H1 (cell line): ENCODE measurements at regions not wholly inside any gene's neighbourhood (a gene's known extent, or its start where the extent isn't known, plus 50 kb on each side); places are given as distances from the start of the nearest gene placed in this dataset.

Source experiments
- ATF3 ChIP-seq: IDR thresholded peaks from 2 replicates; pipeline ENCODE4 v1.6.1; 2011; ENCODE audit warnings: low read depth, mild to moderate bottlenecking, low read length; ENCODE audit not compliant: insufficient read depth
- CEBPB ChIP-seq: IDR thresholded peaks from 2 replicates; pipeline ENCODE4 v1.6.1; 2012; ENCODE audit warnings: low read depth, low read length
- CTCF ChIP-seq, 3 experiments: IDR thresholded peaks; 1 replicate in 2 of 3; 2 replicates in 1 of 3; pipeline versions ENCODE4 v1.5.1 to v1.6.1; 2011; ENCODE audit warnings: low read length in 3 of 3, mild to moderate bottlenecking in 3 of 3, inconsistent platforms in 2 of 3, low read depth in 1 of 3, moderate library complexity in 1 of 3; ENCODE audit not compliant: insufficient read depth in 1 of 3; ENCODE audit errors: control extremely low read depth in 1 of 3
- EP300 ChIP-seq, 2 experiments: IDR thresholded peaks; 1 replicate in 1 of 2; 2 replicates in 1 of 2; pipeline ENCODE4 v1.6.1; 2011 to 2012; ENCODE audit warnings: low read depth in 2 of 2, low read length in 2 of 2, mild to moderate bottlenecking in 2 of 2, borderline replicate concordance in 1 of 2, inconsistent platforms in 1 of 2, moderate library complexity in 1 of 2
- NANOG ChIP-seq: IDR thresholded peaks from 2 replicates; pipeline ENCODE4 v1.6.1; 2011; ENCODE audit warnings: low read length, low read depth, mild to moderate bottlenecking, inconsistent platforms; ENCODE audit not compliant: insufficient read depth, poor library complexity, severe bottlenecking
- POLR2A ChIP-seq, 2 experiments: IDR thresholded peaks; 1 replicate in 1 of 2; 2 replicates in 1 of 2; pipeline ENCODE4 v1.6.1; 2011; ENCODE audit warnings: low read depth in 2 of 2, low read length in 2 of 2, mild to moderate bottlenecking in 2 of 2; ENCODE audit errors: control extremely low read depth in 1 of 2
- POLR2AphosphoS5 ChIP-seq: IDR thresholded peaks from 2 replicates; pipeline ENCODE4 v1.6.1; 2011; ENCODE audit warnings: low read depth, low read length
- SRF ChIP-seq: IDR thresholded peaks from 2 replicates; pipeline ENCODE4 v1.6.1; 2011; ENCODE audit warnings: mild to moderate bottlenecking, low read depth, low read length, moderate library complexity
- TCF12 ChIP-seq: IDR thresholded peaks from 2 replicates; pipeline ENCODE4 v1.6.1; 2011; ENCODE audit warnings: low read depth, mild to moderate bottlenecking, low read length
- ZNF274 ChIP-seq: IDR thresholded peaks from 2 replicates; pipeline ENCODE4 v1.7.0; 2012; ENCODE audit warnings: low read length, borderline replicate concordance; ENCODE audit errors: extremely low read depth

- TF ChIP-seq POLR2AphosphoS5 = no peak
- no peak for TF ChIP-seq SRF
- TF ChIP-seq ATF3 = no peak
- TF ChIP-seq CTCF (IDR thresholded peaks at IDR 0.05; ENCODE audit: control extremely low read depth in 1 of 3, insufficient read depth in 1 of 3, low read depth in 1 of 3, low read length in 3 of 3) = no peak
- TF ChIP-seq NANOG = no peak
- TF ChIP-seq EP300 (IDR thresholded peaks at IDR 0.05; ENCODE audit: borderline replicate concordance in 1 of 2, low read depth in 2 of 2, low read length in 2 of 2) = no peak
- no peak for TF ChIP-seq TCF12
- no peak for TF ChIP-seq ZNF274
- no peak for TF ChIP-seq POLR2A (IDR thresholded peaks at IDR 0.05; ENCODE audit: control extremely low read depth in 1 of 2, low read depth in 2 of 2, low read length in 2 of 2)
- TF ChIP-seq CEBPB = no peak
Observed at GRCh38 chrX:46301903-46302302, 243.3 kb downstream of the ZNF674 start.
